Calu3 (cell line): ENCODE measurements at regions not wholly inside any gene's neighbourhood (a gene's known extent, or its start where the extent isn't known, plus 50 kb on each side); places are given as distances from the start of the nearest gene placed in this dataset.

Experiments used
- BruUV-seq: library from RNA; stranded (reverse); fragments of 400-500 nt; replicated peaks from 2 replicates; lab custom pipeline; 2021; lab: Mats Ljungman, UMichigan
- CTCF ChIA-PET: fragments of 300-600 bp; sonication (Branson Sonifier 250); formaldehyde crosslinking; loops from one replicate; lab custom pipeline; 2022; ENCODE audit warnings: antibody characterized with exemption; lab: Charles Lee
- DNase-seq: peaks from one replicate; pipeline ENCODE4 v3.0.0; 2022
- H3K27ac Mint-ChIP-seq: one replicate; pipeline ENCODE4 v1.8.0; 2022; ENCODE audit warnings: mixed read lengths; ENCODE audit not compliant: unreplicated experiment
- H3K27me3 Mint-ChIP-seq: one replicate; pipeline ENCODE4 v1.8.0; 2022; ENCODE audit warnings: mixed read lengths; ENCODE audit not compliant: unreplicated experiment
- H3K36me3 Mint-ChIP-seq: one replicate; pipeline ENCODE4 v1.8.0; 2022; ENCODE audit warnings: mild to moderate bottlenecking, moderate library complexity, mixed read lengths; ENCODE audit not compliant: insufficient read depth, unreplicated experiment
- H3K4me1 Mint-ChIP-seq: one replicate; pipeline ENCODE4 v1.8.0; 2022; ENCODE audit warnings: mild to moderate bottlenecking, low read depth, mixed read lengths; ENCODE audit not compliant: unreplicated experiment
- H3K4me3 Mint-ChIP-seq: one replicate; pipeline ENCODE4 v1.8.0; 2022; ENCODE audit warnings: mild to moderate bottlenecking, low read depth, moderate library complexity, mixed read lengths; ENCODE audit not compliant: unreplicated experiment
- H3K9me3 Mint-ChIP-seq: one replicate; pipeline ENCODE4 v1.8.0; 2022; ENCODE audit warnings: low read depth, mixed read lengths; ENCODE audit not compliant: unreplicated experiment
- CTCF ChIP-seq: fragments of 200-600 bp; IDR thresholded peaks from one replicate; pipeline ENCODE4 v1.8.0; 2022; ENCODE audit warnings: antibody characterized with exemption; ENCODE audit not compliant: unreplicated experiment
- intact Hi-C: fragments of 100-400 bp; cut with micrococcal nuclease; formaldehyde crosslinking; loops from one replicate; pipeline ENCODE4 v1.10.0; 2022; ENCODE audit not compliant: unreplicated experiment

GRCh38 chrX:140167551-140167950, 202.2 kb upstream of the CXorf66 start:
- Mint-ChIP-seq H3K36me3 (no peaks in the 10 kb centered on the region), H3K4me1 (no peaks in the 10 kb centered on the region), H3K27me3 (no peaks in the 10 kb centered on the region), H3K4me3 (no peak overlapping the region), H3K27ac (no peak overlapping the region), H3K9me3 (peaks cover 4% of the 10 kb centered on the region)
- intact Hi-C loops = no loop called here
- BruUV-seq = no TSS peak
- DNase-seq = no peak
- CTCF ChIA-PET = no interaction called here
- no peak for TF ChIP-seq CTCF

DNA sequence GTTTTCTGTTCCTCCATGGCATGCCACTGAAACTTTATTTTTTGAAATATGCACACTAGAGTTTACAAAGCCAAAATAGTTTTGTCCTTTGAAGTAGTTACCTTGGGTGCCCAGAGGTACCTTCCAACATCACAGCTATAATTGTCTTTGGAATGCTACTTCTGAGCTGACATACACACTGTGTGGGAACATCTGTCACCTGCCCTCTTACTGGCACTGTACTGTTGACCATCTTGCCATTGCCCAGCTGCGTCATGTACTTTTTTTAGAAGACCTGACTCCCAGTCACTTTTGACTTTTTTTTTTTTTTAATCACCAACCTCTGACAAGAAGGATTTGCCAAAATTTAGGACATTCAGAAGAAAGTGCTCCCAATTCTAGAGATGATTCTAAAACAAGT, 200.5 kb upstream of the CXorf66 start:
- CTCF ChIA-PET = no interaction called here

DNA sequence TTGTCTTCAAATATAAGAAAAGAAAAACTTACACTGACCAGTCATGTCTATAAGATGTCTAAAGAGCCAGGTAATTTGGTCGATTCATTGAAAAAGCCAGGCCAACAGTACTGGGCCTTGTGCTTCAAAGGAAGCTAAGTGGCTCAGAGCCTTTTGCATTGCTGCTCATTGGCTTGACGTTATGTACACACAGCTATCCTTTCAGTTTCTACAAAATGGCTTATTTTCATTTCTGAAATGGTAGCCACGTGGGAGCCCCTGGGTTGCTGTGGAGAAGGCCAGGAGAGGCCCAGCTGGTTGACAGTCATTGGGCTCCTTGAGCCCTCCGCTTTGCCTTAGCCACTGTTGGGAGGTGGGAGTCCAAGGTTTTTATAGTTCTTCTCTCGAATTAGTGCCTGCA, 199.1 kb upstream of the CXorf66 start:
- Mint-ChIP-seq H3K4me1 (no peaks in the 10 kb centered on the region), H3K27ac (no peak overlapping the region), H3K27me3 (no peaks in the 10 kb centered on the region), H3K9me3 (no peaks in the 10 kb centered on the region), H3K36me3 (no peaks in the 10 kb centered on the region), H3K4me3 (no peak overlapping the region)
- BruUV-seq = no TSS peak
- intact Hi-C loops = no loop called here
- DNase-seq = no peak
- CTCF ChIA-PET = no interaction called here
- TF ChIP-seq CTCF = no peak

More for the DNA sequence above, 200.5 kb upstream of the CXorf66 start:
- intact Hi-C loops = no loop called here
- no peak for DNase-seq
- no peak overlapping the region for H3K27ac Mint-ChIP-seq
- no peaks in the 10 kb centered on the region for H3K4me1 Mint-ChIP-seq
- no TSS peak for BruUV-seq
- H3K9me3 Mint-ChIP-seq = no peaks in the 10 kb centered on the region
- H3K27me3 Mint-ChIP-seq = no peaks in the 10 kb centered on the region
- no peak overlapping the region for H3K4me3 Mint-ChIP-seq
- TF ChIP-seq CTCF = no peak
- H3K36me3 Mint-ChIP-seq = no peaks in the 10 kb centered on the region

DNA sequence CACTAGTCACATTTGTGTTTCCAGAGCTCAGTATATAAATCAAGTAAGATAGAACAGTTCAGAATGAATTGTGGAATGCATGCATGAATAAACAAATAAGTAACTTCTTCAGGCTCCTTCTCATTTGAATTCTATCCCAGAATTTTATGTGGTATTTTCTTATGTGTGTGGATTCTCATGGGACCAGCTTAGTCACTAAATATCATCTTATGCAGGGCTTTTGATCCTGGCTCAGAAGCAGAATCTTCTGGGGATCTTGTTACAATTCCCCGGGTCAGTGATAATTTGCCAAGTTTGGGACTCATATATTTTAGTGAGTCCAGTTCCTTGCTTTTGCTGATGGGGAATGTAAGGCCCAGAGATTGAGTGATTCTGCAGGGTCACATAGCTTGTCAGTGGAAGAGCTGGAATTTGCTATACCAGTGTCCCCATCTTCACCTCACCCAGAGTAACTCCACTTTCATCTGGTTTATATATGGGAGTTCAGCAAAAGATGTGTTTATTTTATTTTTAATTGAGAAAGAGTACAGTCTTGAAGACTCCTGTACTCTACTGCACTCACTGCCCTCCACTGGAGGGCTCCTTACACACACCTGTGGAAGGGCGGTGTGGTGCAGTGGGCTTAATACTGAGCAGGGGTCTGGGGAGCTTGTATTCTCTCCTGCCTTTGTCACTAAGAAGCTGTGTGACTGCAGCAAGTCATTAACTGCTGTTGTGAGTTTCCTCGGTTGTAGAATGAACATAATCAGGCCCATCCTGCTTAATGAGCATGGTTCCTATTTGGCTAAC, 198.2 kb upstream of the CXorf66 start:
- BruUV-seq = no TSS peak

More for the DNA sequence above, 198.2 kb upstream of the CXorf66 start:
- no peak for DNase-seq
- TF ChIP-seq CTCF = no peak
- CTCF ChIA-PET = no interaction called here
- intact Hi-C loops = no loop called here
- H3K27ac Mint-ChIP-seq = no peak overlapping the region
- H3K36me3 Mint-ChIP-seq = no peaks in the 10 kb centered on the region
- H3K4me3 Mint-ChIP-seq = no peak overlapping the region
- no peaks in the 10 kb centered on the region for H3K27me3 Mint-ChIP-seq
- no peaks in the 10 kb centered on the region for H3K9me3 Mint-ChIP-seq
- H3K4me1 Mint-ChIP-seq = no peaks in the 10 kb centered on the region
